AG04449 (cell line): ENCODE measurements at regions not wholly inside any gene's neighbourhood (a gene's known extent, or its start where the extent isn't known, plus 50 kb on each side); places are given as distances from the start of the nearest gene placed in this dataset.

Source experiments
- CTCF ChIA-PET: fragments of 350-600 bp; formaldehyde crosslinking; extraction: SDS; loops from one replicate; lab custom pipeline; 2021; ENCODE audit warnings: antibody characterized with exemption; lab: Yijun Ruan, JAX
- POLR2A ChIA-PET: fragments of 400-600, 350-600 bp; formaldehyde crosslinking; extraction: SDS; loops from one replicate; lab custom pipeline; 2020; ENCODE audit warnings: antibody characterized with exemption, inconsistent platforms; lab: Yijun Ruan, JAX
- DNase-seq: peaks from one replicate; pipeline ENCODE4 v3.0.0-alpha.2; 2010; ENCODE audit warnings: low read depth, low spot score
- H3K4me3 ChIP-seq: 2 replicates; pipeline ENCODE4 v1.5.1; 2011; ENCODE audit warnings: low read depth, mild to moderate bottlenecking, control low read depth, low read length
- TF ChIP-seq, protein P1 (sequence below): IDR thresholded peaks from one replicate; pipeline ENCODE4 v1.5.1; 2011; ENCODE audit warnings: mild to moderate bottlenecking, moderate library complexity, low read length, control low read depth, inconsistent platforms; ENCODE audit not compliant: insufficient read depth; ENCODE audit errors: missing control alignments

DNA sequence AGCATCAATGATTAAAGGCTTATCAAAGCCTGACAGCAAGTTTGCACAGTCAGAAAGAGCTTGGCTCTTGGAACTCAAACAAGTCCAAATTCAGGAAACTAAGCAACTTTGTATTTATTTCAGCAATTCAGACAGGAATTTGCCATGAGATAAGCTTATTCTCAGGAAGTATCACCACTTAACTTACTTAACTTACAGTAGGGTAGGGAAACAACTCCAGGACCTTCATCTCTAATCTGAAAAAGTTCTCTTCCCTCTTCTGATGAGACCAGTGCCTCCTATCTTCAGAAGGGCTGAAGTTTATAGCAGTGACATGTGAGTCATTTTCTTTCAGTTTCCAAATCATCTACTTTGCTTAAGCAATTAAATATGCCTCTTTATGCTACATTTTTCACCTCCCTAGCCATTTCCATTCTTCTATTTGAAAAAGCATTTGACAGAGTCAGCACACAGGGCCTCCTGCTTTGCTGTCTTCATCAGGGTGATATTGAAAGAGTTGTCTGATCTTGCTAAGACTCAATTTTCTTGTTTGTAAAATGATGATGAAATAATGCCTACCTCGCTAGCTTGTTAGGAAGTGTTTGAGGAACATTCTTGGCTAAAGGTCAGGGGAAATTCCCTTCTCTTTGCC lies 389.5 kb downstream of the RND3 start:
- ChIA-PET POLR2A (no interaction called here), CTCF (interaction anchor here (0.9 to 1.4 kb wide), 8 partner anchors 8 to 371 kb away, joined by 3 to 6 read pairs (median 4); no protein-coding TSS in a partner anchor)
- no peak for DNase-seq
- no peak overlapping the region for H3K4me3 ChIP-seq
- TF ChIP-seq, protein P1, sequence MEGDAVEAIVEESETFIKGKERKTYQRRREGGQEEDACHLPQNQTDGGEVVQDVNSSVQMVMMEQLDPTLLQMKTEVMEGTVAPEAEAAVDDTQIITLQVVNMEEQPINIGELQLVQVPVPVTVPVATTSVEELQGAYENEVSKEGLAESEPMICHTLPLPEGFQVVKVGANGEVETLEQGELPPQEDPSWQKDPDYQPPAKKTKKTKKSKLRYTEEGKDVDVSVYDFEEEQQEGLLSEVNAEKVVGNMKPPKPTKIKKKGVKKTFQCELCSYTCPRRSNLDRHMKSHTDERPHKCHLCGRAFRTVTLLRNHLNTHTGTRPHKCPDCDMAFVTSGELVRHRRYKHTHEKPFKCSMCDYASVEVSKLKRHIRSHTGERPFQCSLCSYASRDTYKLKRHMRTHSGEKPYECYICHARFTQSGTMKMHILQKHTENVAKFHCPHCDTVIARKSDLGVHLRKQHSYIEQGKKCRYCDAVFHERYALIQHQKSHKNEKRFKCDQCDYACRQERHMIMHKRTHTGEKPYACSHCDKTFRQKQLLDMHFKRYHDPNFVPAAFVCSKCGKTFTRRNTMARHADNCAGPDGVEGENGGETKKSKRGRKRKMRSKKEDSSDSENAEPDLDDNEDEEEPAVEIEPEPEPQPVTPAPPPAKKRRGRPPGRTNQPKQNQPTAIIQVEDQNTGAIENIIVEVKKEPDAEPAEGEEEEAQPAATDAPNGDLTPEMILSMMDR = peak; percentile 0

DNA sequence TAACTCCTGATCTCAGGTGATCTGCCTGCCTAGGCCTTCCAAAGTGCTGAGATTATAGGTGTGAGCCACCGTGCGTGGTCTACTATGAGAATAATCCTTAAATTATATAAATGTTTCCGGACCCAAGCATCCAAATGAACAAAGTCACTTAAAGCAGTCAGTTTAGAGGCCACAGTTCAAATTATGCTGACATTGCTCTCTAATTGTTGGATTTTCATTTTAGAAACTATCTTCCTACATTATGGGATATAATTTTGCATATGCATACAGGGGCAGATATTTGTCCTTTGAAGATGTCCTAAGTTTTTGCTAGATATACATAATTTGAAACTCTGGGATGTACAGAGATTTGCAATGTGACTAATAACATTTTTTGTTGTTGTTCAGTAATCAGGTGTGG lies 390.1 kb downstream of the RND3 start:
- POLR2A ChIA-PET = no interaction called here
- no peak for DNase-seq
- CTCF ChIA-PET = interaction anchor here (0.9 to 1.4 kb wide), 8 partner anchors 8 to 371 kb away, joined by 3 to 6 read pairs (median 4); no protein-coding TSS in a partner anchor
- H3K4me3 ChIP-seq = no peak overlapping the region
- TF ChIP-seq, protein P1 = no peak

DNA sequence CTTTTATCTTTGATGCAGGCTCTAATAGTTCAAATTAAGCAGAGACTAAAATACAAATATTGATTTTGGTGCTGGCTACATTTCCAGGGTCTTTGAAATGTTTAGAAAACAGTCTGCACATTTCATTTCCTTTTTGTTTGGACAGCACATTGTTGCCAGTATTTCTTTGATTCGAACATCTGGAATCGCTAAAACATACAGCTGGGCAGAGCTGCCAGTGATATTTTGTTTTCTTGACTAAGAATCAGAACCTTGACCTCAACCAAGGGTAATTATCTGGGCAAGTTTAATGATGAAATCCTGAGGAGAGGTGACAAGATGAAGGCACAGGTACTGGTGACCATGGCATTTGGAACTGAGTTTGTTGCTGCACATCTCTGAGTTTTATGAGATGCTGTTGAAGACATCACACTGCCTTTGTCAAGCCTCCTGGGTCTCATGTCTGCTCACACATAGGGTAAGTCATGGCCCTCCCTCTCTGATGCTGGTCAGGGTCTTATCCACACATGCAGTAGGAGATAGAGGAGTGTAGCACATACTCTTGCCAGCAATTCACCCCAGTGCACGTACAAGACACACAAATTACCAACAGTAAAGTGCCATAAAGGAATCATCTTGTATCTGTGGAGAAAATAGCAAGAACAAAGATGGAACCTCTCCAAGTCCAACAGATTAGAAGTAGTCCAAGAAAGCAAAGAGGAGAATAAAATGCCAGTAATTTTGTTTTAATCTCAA lies 391.9 kb downstream of the RND3 start:
- no peak overlapping the region for H3K4me3 ChIP-seq
- TF ChIP-seq, protein P1 = no peak
- ChIA-PET POLR2A (no interaction called here), CTCF (interaction anchor here (1.5 kb wide), 1 partner anchor 14 kb away, joined by 3 read pairs; no protein-coding TSS in a partner anchor)
- no peak for DNase-seq

DNA sequence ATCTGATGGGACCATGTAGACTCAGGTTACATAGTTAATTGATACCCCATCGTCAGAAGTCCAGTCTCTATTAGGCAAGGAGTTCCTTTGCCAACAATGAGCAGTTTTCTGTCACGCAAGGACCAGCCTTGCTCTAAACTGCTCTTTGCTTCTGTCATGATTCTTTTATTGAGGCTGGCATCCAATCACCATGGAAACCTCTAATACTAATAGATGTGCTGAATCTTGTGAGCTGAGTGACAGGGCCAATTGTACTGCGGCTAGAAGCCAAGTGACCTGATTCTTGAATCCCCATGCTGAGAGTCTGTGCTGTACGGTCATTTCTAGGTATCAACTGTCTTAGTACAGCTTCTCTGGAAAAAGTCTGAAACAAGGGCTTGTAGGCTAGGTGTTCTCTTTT lies 395.6 kb downstream of the RND3 start:
- ChIA-PET POLR2A (no interaction called here), CTCF (no interaction called here)
- no peak for DNase-seq
- TF ChIP-seq, protein P1 = no peak
- no peak overlapping the region for H3K4me3 ChIP-seq

DNA sequence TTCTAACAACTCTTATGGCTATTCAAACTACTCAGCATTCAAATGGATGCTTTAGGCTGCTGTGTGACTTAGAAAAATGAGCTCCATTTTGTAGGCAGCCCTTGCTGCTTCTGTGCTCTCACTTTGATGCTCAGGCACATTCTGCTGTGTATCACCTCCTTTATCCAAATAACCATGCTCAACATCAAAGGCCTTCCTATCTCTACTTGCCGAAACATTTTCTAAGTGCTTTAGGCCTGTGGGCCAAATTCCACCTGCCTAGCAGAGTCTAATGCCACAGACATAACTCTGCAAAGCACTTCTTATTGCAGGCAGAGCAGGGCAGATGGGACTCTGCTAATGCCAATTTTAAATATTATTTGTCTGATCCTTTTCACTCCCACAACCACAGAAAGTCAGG lies 397.4 kb downstream of the RND3 start:
- TF ChIP-seq, protein P1 = no peak
- ChIA-PET CTCF (interaction anchor here (0.8 to 1.5 kb wide), 2 partner anchors 8 to 9 kb away, joined by 4 read pairs; no protein-coding TSS in a partner anchor), POLR2A (no interaction called here)
- H3K4me3 ChIP-seq = no peak overlapping the region
- no peak for DNase-seq

DNA sequence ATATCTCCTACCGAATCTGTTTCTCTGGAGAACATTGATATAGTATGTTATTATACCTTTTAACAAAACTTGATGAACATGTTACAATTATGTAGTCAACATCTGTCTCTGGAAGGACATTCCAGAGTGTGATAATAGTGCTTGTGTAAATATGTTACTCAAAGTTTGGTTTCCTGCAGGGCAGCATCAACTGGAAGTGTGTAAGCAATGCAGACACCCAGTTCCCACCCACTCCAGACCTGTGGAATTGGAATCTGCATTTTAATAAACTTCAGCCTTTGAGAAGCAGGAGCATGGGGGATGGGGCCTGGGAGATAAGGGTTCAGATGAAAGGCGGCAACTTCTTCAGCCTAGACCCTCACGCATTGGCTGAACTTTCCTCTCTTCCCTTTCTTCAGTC lies 398.9 kb downstream of the RND3 start:
- no peak overlapping the region for H3K4me3 ChIP-seq
- TF ChIP-seq, protein P1 = no peak
- ChIA-PET CTCF (no interaction called here), POLR2A (interaction anchor here (0.6 kb wide), 1 partner anchor 40 kb away, joined by 4 read pairs; no protein-coding TSS in a partner anchor)
- DNase-seq = no peak
